Testis (tissue), 2 donors: ENCODE measurements at regions not wholly inside any gene's neighbourhood (a gene's known extent, or its start where the extent isn't known, plus 50 kb on each side); places are given as distances from the start of the nearest gene placed in this dataset.

ENCODE experiments used
- DNase-seq: peaks from one replicate; pipeline ENCODE4 v3.0.0-alpha.2; 2019
- H3K27ac ChIP-seq, 2 donors: fragments of 200-600 bp; sonication (generic); one replicate each; pipeline ENCODE4 v1.5.1; 2019
- H3K27me3 ChIP-seq: fragments of 200-600 bp; sonication (generic); one replicate; pipeline ENCODE4 v1.5.1; 2019
- H3K36me3 ChIP-seq: fragments of 200-600 bp; sonication (generic); one replicate; pipeline ENCODE4 v1.5.1; 2017; ENCODE audit warnings: low read depth; ENCODE audit errors: missing control alignments
- H3K4me1 ChIP-seq: fragments of 200-600 bp; sonication (generic); one replicate; pipeline ENCODE4 v1.5.1; 2019
- H3K4me3 ChIP-seq, 2 donors: fragments of 200-600 bp; sonication (generic); one replicate each; pipeline ENCODE4 v1.5.1; 2017 to 2019
- H3K9me3 ChIP-seq: fragments of 200-600 bp; sonication (generic); one replicate; pipeline ENCODE4 v1.5.1; 2017
- CTCF ChIP-seq, 3 experiments: fragments of 450-650 bp in 2 of 3; fragments of 200-600 bp in 1 of 3; sonication (generic) in 1 of 3; IDR thresholded peaks; one replicate each; pipeline ENCODE4 v1.5.1; 2016 to 2019; ENCODE audit warnings: antibody characterized with exemption in 3 of 3, mild to moderate bottlenecking in 2 of 3, moderate library complexity in 1 of 3
- POLR2A ChIP-seq: fragments of 450-650 bp; IDR thresholded peaks from one replicate; pipeline ENCODE4 v1.6.1; 2017; ENCODE audit warnings: antibody characterized with exemption, mild to moderate bottlenecking, moderate library complexity
- WGBS, 2 donors: methylation state at CpG; one replicate each; pipeline ENCODE4 v1.1.5; 2018; 5-methylcytosine and 5-hydroxymethylcytosine counted together
- intact Hi-C: fragments of 100-400 bp; cut with DNase I; formaldehyde crosslinking; loops from one replicate; pipeline ENCODE4 v1.15.1; 2023; ENCODE audit warnings: low total_unique reads

GRCh38 chr7:79953130-79953529, 181.5 kb upstream of the GNAI1 start:
- no peak overlapping the region for H3K27ac ChIP-seq
- no peak overlapping the region for H3K4me3 ChIP-seq
- intact Hi-C loops: no loop called here
- no peaks in the 10 kb centered on the region for H3K36me3 ChIP-seq
- no peaks in the 10 kb centered on the region for H3K9me3 ChIP-seq
- no peak for TF ChIP-seq POLR2A
- TF ChIP-seq CTCF (IDR thresholded peaks at IDR 0.05): no peak
- no peaks in the 10 kb centered on the region for H3K4me1 ChIP-seq
- DNase-seq: no peak
- WGBS, 2 donors: 62 to 69% methylated on average over 4 of the region's 4 CpGs
- H3K27me3 ChIP-seq: no peaks in the 10 kb centered on the region

GRCh38 chr7:79952399-79952798, 182.2 kb upstream of the GNAI1 start:
- no peak for TF ChIP-seq POLR2A
- TF ChIP-seq CTCF (IDR thresholded peaks at IDR 0.05): no peak
- intact Hi-C loops: no loop called here
- no peaks in the 10 kb centered on the region for H3K4me1 ChIP-seq
- no peak overlapping the region for H3K27ac ChIP-seq
- WGBS, 2 donors: 92 to 97% methylated on average over 1 of the region's 1 CpG
- H3K36me3 ChIP-seq: no peaks in the 10 kb centered on the region
- H3K4me3 ChIP-seq: no peak overlapping the region
- H3K9me3 ChIP-seq: no peaks in the 10 kb centered on the region
- no peaks in the 10 kb centered on the region for H3K27me3 ChIP-seq
- DNase-seq: no peak

- WGBS, 2 donors: 90 to 95% methylated on average over 2 of the region's 2 CpGs
- TF ChIP-seq POLR2A (no peak), CTCF (IDR thresholded peaks at IDR 0.05) (no peak)
- Histone ChIP-seq H3K27ac (no peak overlapping the region), H3K27me3 (no peaks in the 10 kb centered on the region), H3K4me3 (no peak overlapping the region), H3K36me3 (no peaks in the 10 kb centered on the region), H3K9me3 (no peaks in the 10 kb centered on the region), H3K4me1 (no peaks in the 10 kb centered on the region)
- intact Hi-C loops: no loop called here
- no peak for DNase-seq
Observed at GRCh38 chr7:79951415-79951814, 183.2 kb upstream of the GNAI1 start.

- no peaks in the 10 kb centered on the region for H3K4me1 ChIP-seq
Observed at GRCh38 chr7:79949778-79950177, 184.9 kb upstream of the GNAI1 start.

More at GRCh38 chr7:79949778-79950177, 184.9 kb upstream of the GNAI1 start:
- H3K27me3 ChIP-seq: no peaks in the 10 kb centered on the region
- no peak overlapping the region for H3K4me3 ChIP-seq
- TF ChIP-seq CTCF (IDR thresholded peaks at IDR 0.05) (no peak), POLR2A (no peak)
- intact Hi-C loops: no loop called here
- H3K36me3 ChIP-seq: no peaks in the 10 kb centered on the region
- H3K27ac ChIP-seq: no peak overlapping the region
- DNase-seq: no peak
- no peaks in the 10 kb centered on the region for H3K9me3 ChIP-seq
- 74 to 79% methylated on average over 3 of the region's 3 CpGs for WGBS, 2 donors
